ENCODE measurements at regions not wholly inside any gene's neighbourhood (a gene's known extent, or its start where the extent isn't known, plus 50 kb on each side); places are given as distances from the start of the nearest gene placed in this dataset.

GRCh38 chr13:90498816-90499215 lies 848.7 kb upstream of the MIR17HG start:
- no peaks in the 10 kb centered on the region for H3K36me3 ChIP-seq (ENCODE audit: insufficient read depth, low read length)
- no peaks in the 10 kb centered on the region for H3K27me3 ChIP-seq (ENCODE audit: insufficient read depth, low read length)
- H3K4me2 ChIP-seq (ENCODE audit: insufficient read depth, low read length) = no peak overlapping the region
- H3K4me1 ChIP-seq (ENCODE audit: insufficient read depth, low read length) = no peaks in the 10 kb centered on the region
- DNase-seq (ENCODE audit: insufficient read length, low spot score, missing footprints) = no peak
- no peak overlapping the region for H2AFZ ChIP-seq (ENCODE audit: low read length)
- TF ChIP-seq CTCF (IDR thresholded peaks at IDR 0.05; ENCODE audit: extremely low read depth, low read depth, low read length) = no peak
- H3K79me2 ChIP-seq (ENCODE audit: insufficient read depth, low read length) = no peaks in the 10 kb centered on the region
- H3K4me3 ChIP-seq (ENCODE audit: insufficient read depth, low read length) = no peak overlapping the region
- no peaks in the 10 kb centered on the region for H3K9me3 ChIP-seq (ENCODE audit: low read depth, low read length)
- H3K27ac ChIP-seq (ENCODE audit: low read depth, low read length) = no peak overlapping the region
- no peaks in the 10 kb centered on the region for H4K20me1 ChIP-seq (ENCODE audit: insufficient read depth, low read length)

DNA sequence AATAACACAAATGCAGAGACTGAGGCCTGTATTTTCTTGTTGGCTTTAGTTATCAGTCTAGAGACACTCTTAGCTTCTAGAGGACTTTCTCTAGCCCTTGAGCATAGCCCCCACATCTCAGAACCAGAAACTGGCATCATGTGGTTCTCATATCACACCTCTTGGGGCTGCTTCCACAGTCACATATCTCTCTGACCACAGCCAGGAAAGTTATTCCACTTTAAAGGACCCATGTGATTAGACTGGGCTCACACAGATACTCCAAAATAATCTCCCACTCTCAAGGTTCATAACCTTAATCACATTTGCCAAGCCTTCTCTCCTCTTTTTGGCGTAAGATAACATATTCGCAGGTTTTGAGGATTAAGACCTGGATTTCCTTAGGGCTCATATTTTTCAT lies 846.9 kb upstream of the MIR17HG start:
- no peaks in the 10 kb centered on the region for H3K9me3 ChIP-seq (ENCODE audit: low read depth, low read length)
- H3K27me3 ChIP-seq (ENCODE audit: insufficient read depth, low read length) = no peaks in the 10 kb centered on the region
- no peaks in the 10 kb centered on the region for H4K20me1 ChIP-seq (ENCODE audit: insufficient read depth, low read length)
- no peaks in the 10 kb centered on the region for H3K4me1 ChIP-seq (ENCODE audit: insufficient read depth, low read length)
- no peak overlapping the region for H3K4me3 ChIP-seq (ENCODE audit: insufficient read depth, low read length)
- H3K4me2 ChIP-seq (ENCODE audit: insufficient read depth, low read length) = no peak overlapping the region
- no peak overlapping the region for H3K27ac ChIP-seq (ENCODE audit: low read depth, low read length)
- no peaks in the 10 kb centered on the region for H3K36me3 ChIP-seq (ENCODE audit: insufficient read depth, low read length)
- TF ChIP-seq CTCF (IDR thresholded peaks at IDR 0.05; ENCODE audit: extremely low read depth, low read depth, low read length) = no peak
- no peaks in the 10 kb centered on the region for H3K79me2 ChIP-seq (ENCODE audit: insufficient read depth, low read length)
- DNase-seq (ENCODE audit: insufficient read length, low spot score, missing footprints) = no peak
- H2AFZ ChIP-seq (ENCODE audit: low read length) = no peak overlapping the region

- no peak overlapping the region for H2AFZ ChIP-seq (ENCODE audit: low read length)
- H3K4me3 ChIP-seq (ENCODE audit: insufficient read depth, low read length) = no peak overlapping the region
- no peak overlapping the region for H3K4me2 ChIP-seq (ENCODE audit: insufficient read depth, low read length)
- H3K27me3 ChIP-seq (ENCODE audit: insufficient read depth, low read length) = no peaks in the 10 kb centered on the region
- H3K79me2 ChIP-seq (ENCODE audit: insufficient read depth, low read length) = no peaks in the 10 kb centered on the region
- no peak for DNase-seq (ENCODE audit: insufficient read length, low spot score, missing footprints)
- H4K20me1 ChIP-seq (ENCODE audit: insufficient read depth, low read length) = no peaks in the 10 kb centered on the region
- no peaks in the 10 kb centered on the region for H3K36me3 ChIP-seq (ENCODE audit: insufficient read depth, low read length)
- no peaks in the 10 kb centered on the region for H3K9me3 ChIP-seq (ENCODE audit: low read depth, low read length)
- no peak overlapping the region for H3K27ac ChIP-seq (ENCODE audit: low read depth, low read length)
- no peaks in the 10 kb centered on the region for H3K4me1 ChIP-seq (ENCODE audit: insufficient read depth, low read length)
- no peak for TF ChIP-seq CTCF (IDR thresholded peaks at IDR 0.05; ENCODE audit: extremely low read depth, low read depth, low read length)
Observed at GRCh38 chr13:90502153-90502552, 845.3 kb upstream of the MIR17HG start.

DNA sequence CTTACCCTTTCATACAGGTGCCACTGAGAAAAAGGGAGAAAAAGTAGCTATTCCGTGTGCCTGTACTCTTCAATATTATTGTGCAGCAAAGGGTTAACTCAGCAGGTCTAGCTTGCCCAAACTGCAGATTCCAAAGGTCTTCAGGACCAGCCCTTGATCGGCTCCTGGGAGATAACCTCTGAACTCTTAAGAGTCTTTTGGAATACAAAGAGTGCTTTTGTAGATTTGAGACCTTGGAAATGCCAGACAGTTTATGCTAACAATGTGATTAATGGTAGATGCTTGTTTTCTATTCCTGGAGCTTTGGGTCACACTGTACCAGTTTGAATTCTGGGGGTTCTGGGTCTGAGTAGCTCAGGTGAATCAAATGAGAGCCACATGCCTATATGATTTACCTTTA lies 844.7 kb upstream of the MIR17HG start:
- Histone ChIP-seq H3K4me3 (ENCODE audit: insufficient read depth, low read length) (no peak overlapping the region), H2AFZ (ENCODE audit: low read length) (no peak overlapping the region), H3K9me3 (ENCODE audit: low read depth, low read length) (no peaks in the 10 kb centered on the region), H3K36me3 (ENCODE audit: insufficient read depth, low read length) (no peaks in the 10 kb centered on the region), H3K4me2 (ENCODE audit: insufficient read depth, low read length) (no peak overlapping the region), H3K27me3 (ENCODE audit: insufficient read depth, low read length) (no peaks in the 10 kb centered on the region), H3K4me1 (ENCODE audit: insufficient read depth, low read length) (no peaks in the 10 kb centered on the region), H4K20me1 (ENCODE audit: insufficient read depth, low read length) (no peaks in the 10 kb centered on the region), H3K79me2 (ENCODE audit: insufficient read depth, low read length) (no peaks in the 10 kb centered on the region), H3K27ac (ENCODE audit: low read depth, low read length) (no peak overlapping the region)
- no peak for TF ChIP-seq CTCF (IDR thresholded peaks at IDR 0.05; ENCODE audit: extremely low read depth, low read depth, low read length)
- no peak for DNase-seq (ENCODE audit: insufficient read length, low spot score, missing footprints)

Data from osteoblast (primary cell).